NCI-H146 treated with DMSO at 0.1 percent for 48 hours (cell line): ENCODE measurements at regions not wholly inside any gene's neighbourhood (a gene's known extent, or its start where the extent isn't known, plus 50 kb on each side); places are given as distances from the start of the nearest gene placed in this dataset.

ENCODE experiments used
- DNase-seq: peaks from one replicate; lab custom pipeline; 2025; ENCODE audit not compliant: unreplicated experiment; lab: John Stamatoyannopoulos, UW

GRCh38 chr2:58569475-58570185 is 328.5 kb upstream of the FANCL start:
- DNase-seq = no peak

DNA sequence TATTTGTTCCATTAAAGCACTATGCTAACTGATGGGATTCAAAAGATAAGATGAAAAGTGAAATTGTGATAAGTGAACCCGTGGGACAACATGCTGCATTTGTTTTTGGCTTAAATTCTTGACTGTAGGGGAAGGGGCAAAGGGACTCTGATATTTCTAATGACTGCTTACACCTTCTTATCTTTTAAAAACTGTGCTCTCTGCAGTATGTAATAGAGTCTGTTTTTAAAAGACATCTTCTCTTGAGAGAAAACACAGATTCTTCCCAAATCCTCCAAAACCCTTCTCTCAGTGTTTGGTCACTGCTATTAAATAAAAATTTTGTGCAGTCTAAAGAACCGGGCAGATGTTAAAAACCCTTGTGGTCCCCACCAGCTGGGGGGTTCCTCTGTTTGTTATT is 327.8 kb upstream of the FANCL start:
- no peak for DNase-seq

DNA sequence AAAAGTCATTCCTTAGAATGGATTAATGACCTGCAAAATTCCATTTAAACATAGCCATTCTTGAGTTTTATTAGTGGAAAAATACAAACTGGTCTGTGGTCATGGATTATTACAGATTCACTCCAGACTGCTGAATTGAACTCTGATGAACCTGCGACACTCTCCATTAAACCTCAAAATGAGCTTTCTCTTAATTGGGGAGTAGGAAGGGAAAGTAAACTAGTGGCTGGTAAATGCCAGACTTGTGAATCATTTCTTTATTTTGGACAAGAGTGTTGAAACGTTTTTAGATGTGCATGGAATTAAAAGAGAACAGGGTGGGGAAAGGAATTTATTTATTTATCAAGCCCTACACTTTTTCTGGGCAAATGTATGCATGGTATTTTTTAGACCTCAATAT is 321.2 kb upstream of the FANCL start:
- DNase-seq = no peak

GRCh38 chr2:58560531-58560930 is 319.4 kb upstream of the FANCL start:
- DNase-seq = no peak

- peak; percentile 60 for DNase-seq
Measured at GRCh38 chr2:58558881-58559280, 317.8 kb upstream of the FANCL start.

DNA sequence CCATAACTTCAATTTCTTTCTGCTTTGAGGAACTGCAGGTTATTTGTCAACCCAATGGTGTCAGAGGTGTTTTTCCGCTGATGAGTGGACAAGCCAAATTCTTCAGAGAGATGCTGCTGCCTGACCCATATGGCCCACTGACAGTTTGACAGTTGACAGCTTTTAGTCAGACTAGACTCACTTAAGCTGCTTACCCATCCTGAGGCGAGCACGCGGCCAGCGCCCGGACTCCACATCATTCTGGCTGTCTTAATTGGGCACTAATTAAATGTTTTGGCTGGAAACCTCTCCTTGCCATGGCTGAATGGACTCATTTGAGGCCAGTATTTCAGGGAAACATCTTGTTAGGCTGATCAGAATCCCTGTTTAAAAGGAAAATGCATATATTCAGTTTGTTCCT is 316.1 kb upstream of the FANCL start:
- no peak for DNase-seq

DNA sequence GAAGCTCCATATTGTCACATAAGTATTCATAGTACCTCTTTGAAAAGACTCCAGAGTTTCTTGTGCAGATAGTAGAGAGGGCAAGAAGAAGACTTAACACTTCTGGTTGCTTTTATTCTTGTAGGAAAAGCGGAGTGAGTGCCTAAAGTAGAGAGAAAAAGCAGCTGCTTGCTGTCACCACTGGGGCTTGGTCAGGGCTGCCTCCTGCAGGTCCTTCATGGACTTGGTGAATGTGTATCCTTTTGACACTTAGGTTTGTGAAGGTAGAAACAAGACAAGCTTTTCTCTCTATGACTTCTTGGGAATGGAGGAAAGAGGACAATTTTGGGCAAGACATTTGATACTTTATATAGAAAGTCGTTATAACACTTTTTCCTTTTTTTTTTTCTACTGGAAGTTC is 312.8 kb upstream of the FANCL start:
- peak; percentile 7 for DNase-seq

GRCh38 chr2:58553522-58553921 is 312.4 kb upstream of the FANCL start:
- DNase-seq = no peak

DNA sequence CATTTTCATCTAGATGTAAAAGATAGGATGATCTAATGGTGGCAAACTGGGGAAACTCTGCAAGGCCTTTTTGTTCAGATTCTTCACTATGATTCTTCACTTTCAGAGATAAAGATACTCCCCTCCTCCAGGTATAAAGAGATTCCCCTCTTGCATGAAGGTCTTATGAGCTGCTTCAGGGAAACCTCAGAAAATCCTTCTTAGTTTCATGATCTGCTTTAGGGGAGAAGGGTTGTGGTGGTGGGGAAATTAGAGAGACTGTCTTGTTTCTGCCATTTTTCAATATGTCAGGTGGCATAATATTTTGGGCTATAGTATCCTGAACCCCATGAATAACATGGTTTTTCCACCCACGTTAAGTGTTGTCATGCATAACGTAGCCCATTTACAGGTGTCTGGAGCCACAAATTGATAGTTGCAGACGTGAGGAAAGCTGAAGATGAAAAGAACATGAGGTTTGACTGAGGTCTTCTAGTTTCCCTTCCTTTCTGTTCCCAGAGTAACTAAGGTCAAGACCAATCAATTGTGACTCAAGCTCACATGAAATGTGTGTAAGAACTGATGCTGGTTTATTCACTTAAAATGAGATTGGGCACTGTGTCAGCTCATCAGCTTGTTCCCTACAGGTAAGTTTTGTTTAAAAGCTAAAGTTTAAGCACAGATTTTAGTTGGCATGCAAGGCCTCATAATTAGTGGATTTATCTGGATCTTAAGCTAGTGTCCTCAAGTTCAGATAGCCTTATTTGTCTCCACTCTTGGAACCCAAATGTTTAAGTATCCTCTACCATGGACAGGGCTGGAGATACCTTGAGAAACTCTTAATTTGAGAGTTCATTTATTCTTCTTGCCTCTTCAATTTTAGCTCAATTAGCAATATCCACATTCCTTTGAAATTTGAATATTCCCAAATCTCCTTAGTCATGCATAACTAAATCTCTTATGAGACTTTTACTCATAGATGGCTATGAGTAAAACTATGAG is 304.5 kb upstream of the FANCL start:
- DNase-seq = no peak

DNA sequence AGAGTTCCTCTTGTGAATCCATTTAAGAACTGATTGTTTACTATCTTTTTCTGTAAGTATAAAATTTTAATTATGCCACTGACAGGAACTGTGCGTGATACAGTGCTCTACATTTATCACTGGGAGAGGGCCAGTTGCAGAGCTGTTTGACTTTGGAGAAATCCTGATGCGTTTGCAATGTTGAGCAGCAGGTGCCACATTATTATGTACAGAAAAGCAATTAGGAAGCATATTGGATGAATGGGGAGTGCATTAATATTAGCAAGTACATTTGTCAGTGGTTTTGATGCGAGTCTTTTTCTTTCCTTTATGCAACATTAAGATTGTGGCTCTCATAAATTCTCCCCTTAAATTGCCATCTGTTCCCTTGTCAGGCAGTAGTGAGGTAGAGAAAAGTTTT is 302.3 kb upstream of the FANCL start:
- DNase-seq = peak; percentile 87

GRCh38 chr2:58541511-58541910 is 300.4 kb upstream of the FANCL start:
- DNase-seq = no peak

- peak; percentile 25 for DNase-seq
Measured at GRCh38 chr2:58540681-58541080, 299.6 kb upstream of the FANCL start.

- DNase-seq = peak; percentile 91
Measured at GRCh38 chr2:58539973-58540372, 298.8 kb upstream of the FANCL start.

DNA sequence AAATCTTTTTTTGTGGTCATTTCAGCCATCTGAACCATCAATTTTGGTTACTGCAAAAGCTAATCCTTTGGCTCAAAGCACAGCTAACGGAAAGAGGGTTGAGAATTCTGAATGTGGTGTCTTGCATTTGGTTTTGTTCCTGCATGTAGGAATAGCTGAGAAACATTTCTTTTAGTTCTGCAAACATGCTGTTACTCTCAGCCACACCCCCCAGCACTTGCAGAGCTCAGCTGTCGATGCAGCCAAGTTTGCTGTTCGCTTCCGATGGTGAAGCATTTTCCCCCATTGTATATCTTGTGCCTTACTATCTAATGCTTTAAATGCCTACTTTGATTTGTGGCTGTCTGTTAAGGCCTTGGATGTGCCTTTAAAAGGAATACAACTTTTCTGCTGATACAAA is 294.9 kb upstream of the FANCL start:
- DNase-seq = no peak

- DNase-seq = peak; percentile 89
Measured at GRCh38 chr2:58535182-58535581, 294.1 kb upstream of the FANCL start.

DNA sequence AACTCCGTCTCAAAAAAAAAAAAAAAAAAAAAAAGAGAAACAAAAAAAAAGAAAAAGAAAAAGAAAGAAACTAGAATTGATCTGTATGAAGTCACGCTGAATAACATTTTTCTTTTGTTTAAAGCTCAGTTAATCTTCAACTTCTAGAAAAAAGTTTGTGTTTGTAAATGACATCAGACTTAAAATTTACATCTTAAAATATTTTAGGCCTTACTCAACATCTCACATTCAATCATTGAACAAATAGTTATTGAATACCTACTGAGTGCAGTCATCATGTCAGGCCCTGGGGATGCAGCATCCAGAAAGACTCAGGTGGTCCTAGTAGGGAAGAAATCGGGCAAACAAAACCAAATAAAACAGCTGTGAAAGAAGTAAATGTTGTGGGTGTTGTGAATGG is 292.3 kb upstream of the FANCL start:
- DNase-seq = no peak

DNA sequence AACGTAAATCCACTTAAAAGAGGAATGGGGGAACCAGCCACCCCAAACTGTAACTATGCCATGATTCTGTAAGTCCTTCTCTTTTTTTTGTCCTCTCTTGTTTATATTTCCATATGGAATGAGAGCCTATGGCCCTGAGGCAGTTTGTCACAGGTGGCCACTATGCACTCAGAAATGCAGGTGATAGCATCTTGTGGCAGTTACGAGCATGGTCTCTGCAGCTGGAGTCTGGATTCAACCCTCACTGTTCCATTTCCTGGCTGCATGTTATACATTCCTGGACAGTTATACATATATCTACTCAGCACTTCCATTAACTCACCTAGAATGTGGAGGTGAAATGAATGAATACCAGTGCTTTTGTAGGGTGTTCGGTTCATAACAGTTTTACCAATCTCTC is 291.5 kb upstream of the FANCL start:
- peak; percentile 63 for DNase-seq

DNA sequence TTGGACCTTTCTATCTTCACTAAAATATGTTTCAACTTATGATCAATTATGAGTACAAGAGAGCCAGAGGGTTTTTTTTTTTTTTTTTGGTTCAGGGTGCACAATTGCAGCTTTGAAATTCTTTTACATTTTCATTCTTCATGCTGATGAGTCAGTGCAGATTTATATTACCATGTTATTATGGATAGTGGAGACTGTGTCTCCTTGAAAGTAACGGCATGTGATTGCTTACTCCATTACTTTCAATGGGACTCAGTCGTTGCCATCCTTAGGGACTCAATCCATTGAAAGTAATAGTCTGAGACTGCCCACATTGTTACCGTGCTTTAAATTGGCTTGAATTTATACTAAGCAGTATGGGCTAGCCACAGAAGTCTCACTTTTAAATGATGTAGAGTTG is 286.5 kb upstream of the FANCL start:
- DNase-seq = no peak

DNA sequence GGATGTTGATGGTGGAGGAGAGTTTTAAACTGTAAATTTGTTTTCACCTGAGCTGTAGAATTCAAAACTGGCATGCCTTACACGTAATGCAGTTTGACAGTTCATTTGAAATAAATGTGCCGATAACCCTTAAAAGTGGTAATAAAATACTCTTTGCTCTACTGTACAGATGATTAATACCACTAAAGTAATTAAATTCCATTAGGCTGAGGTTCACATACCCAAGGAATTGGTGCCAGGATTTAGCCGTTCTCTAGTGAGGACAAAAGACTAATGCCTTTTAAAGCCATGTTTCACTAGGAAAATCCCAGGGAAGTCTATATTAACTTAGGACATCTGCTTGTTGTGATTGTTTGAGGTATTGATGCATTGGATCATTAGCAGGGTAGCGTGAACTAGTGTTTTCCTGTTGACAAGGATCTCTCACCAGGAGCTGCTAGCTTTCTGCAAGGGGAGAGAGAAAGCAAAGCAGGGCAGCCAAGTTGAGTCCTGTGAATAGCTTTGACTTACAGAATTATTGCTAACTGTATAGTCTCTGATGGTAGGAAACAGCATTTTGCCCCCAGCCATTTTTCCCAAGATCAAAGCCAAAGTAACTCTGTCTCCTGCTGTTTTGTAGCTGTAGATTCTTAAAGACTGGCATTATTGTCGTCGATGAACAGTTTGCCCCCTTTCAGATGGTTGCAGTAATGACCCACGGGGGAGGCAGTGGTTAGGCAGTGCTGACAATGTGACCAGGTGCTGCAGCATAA is 280.9 kb upstream of the FANCL start:
- peak; percentile 55 for DNase-seq

DNA sequence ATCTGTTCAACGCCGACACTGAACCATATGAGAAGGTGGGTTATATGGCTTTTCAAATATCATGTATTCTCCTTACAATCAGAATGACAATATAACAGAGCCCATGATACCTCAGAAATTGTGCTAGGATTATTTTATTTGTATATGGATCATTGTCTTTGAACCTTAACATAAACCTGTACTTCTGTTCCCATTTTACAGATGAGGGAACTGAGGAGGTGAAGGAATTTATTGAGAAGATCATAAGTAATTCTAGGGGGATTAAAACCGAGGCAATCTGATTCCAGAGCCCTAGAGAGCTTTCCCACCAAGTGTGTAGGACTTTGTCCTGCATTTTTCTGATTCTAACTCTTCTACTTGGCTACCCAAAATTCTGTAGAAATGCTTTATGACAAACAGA is 279.8 kb upstream of the FANCL start:
- no peak for DNase-seq

GRCh38 chr2:58517881-58518280 is 276.8 kb upstream of the FANCL start:
- no peak for DNase-seq

DNA sequence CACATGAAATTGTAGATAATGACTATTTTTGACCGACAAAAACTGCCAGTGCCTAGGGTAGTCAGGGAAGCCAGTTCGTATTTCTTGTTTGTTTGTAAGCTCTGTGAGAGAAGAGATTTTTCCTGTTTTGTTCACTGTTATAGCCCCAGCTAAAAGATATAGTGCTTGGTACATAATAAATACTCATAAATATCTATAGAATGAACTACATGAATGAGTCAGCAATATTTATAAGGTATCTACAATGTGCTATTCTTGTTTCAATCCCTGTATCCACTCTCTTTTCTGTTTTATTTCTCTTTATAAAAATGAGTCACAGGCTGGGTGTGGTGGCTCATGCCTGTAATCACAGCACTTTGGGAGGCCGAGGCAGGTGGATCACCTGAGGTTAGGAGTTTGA is 275.6 kb upstream of the FANCL start:
- DNase-seq = no peak
